ENCODE measurements at regions not wholly inside any gene's neighbourhood (a gene's known extent, or its start where the extent isn't known, plus 50 kb on each side); places are given as distances from the start of the nearest gene placed in this dataset.
"Not testable (repeated sequence)": the region's sequence is repeated elsewhere in the genome, so short reads cannot be mapped to it uniquely, and the experiment has no call there.

GRCh38 chr4:153936121-153936520, 147.2 kb upstream of the SFRP2 start:
- DNase-seq (ENCODE audit: low read depth) = no peak

DNA sequence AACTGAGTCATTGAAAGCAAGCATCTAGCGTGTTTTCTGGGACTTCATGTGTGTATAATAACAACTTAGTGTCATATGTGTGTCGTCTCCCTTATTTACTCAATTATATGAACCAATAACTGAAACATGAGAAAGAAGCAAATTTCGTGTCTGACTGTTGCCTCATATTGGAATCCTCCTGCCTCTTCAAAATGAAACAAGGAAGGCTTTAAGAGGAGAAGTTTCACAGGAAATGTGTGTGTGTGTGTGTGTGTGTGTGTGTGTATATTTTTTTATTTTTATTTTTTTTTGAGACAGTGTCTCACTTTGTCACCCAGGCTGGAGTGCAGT, 145.8 kb upstream of the SFRP2 start:
- DNase-seq (ENCODE audit: low read depth) = no peak

- no peak for DNase-seq (ENCODE audit: low read depth)
These were observed 145.2 kb upstream of the SFRP2 start for GRCh38 chr4:153933915-153934687.

GRCh38 chr4:153931804-153932203, 142.9 kb upstream of the SFRP2 start:
- peak; percentile 21 for DNase-seq (ENCODE audit: low read depth)

DNA sequence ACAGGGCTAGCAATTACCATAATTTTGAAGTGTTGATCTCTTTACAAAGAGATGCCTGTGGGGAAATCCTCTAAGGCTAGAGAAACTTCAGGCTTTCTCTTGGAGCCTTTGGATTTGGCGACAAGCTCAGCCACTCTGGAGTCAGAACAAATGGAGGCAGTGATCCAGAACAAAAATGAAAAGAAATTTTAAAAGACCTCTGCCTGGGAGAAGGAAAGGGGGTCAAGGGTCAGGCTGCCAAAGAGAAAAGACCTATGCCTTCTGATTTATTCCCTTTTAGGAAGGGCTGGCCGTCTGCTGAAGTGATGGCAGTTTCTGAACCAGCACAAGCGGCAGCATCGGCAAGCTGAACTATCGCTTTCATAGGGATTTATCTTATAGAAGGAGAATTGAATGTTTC, 140.8 kb upstream of the SFRP2 start:
- DNase-seq (ENCODE audit: low read depth) = no peak

- DNase-seq (ENCODE audit: low read depth) = peak; percentile 16
These were observed 138.6 kb upstream of the SFRP2 start for GRCh38 chr4:153927451-153927850.

GRCh38 chr4:153922148-153922547, 133.3 kb upstream of the SFRP2 start:
- DNase-seq (ENCODE audit: low read depth) = no peak

DNA sequence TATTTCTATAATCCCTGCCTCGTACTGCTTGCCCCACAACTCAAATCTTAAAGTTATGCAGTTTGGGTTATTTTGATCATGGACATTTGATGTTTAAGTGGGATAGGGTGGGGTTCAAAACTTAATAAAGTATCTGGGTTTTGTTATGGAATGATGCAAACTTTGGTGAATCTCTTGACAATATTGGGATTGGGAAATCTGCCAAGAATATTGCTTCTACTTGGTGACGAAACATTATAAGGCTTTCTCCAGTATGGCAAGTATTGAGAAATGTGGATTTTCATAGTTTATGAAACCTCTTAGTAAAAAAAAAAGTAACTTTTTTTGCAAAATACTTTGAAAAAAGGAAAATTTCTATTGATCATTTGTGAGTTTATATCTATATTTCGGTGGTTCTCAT, 130.8 kb upstream of the SFRP2 start:
- DNase-seq (ENCODE audit: low read depth) = no peak

- DNase-seq (ENCODE audit: low read depth) = no peak
These were observed 127.4 kb upstream of the SFRP2 start for GRCh38 chr4:153916273-153916755.

- DNase-seq (ENCODE audit: low read depth) = no peak
These were observed 123.4 kb upstream of the SFRP2 start for GRCh38 chr4:153912301-153912700.

GRCh38 chr4:153909672-153910071, 120.8 kb upstream of the SFRP2 start:
- no peak for DNase-seq (ENCODE audit: low read depth)

DNA sequence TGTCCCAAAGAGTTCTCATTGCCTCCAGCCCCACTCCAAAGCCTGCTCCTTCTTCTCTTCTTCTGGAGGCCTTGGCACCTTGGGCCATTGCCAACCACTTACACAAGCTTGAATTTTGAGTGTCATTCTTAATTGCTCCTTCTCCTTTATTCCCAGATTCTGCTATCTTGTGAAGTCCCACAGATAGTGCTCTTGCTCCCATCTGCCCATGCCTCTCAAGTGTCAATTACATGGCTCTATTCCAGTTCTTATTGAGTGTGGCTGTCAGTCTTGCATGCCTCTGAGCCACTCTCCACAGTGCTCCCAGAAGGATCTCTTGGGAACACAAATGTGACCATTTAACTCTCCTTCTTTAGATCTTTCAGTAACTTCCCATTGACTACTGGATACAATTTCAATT, 117.3 kb upstream of the SFRP2 start:
- no peak for DNase-seq (ENCODE audit: low read depth)

DNA sequence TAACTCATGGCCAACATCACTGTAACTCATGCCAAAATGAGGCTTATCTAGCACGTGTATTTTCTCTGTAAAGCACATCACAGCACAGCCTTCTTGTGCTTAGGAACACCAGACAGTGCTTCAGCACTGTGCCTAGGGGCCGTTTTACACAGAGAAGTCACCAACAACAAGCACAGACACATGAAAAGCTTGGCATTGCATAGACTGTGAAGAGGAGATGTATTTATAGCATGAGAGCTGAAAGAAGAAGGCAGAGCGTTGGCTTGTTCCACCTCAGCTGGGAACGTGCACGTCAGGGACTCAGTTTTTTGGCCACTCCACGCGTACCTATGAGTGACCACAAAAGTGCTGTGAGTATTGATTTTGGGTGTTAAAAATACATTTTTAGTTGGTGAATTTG, 116.3 kb upstream of the SFRP2 start:
- no peak for DNase-seq (ENCODE audit: low read depth)

DNA sequence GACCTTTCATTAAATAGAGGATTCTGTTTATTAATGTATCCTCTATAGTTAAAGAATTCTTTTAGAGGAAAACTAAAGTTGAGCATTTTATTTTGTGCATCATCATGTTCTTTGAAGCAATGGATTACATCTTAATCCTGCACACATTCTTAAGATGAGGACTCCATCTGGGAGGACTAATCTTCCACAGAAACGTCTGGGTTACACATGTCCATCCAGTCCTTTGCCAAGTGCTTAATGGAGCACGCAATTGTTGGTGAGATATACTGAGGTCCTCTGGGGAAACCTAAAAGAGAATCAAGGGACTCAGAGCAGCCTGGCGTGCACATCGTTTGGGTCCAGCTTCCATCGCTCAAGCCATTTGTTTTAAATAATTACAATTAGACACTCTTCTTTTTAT, 115.1 kb upstream of the SFRP2 start:
- DNase-seq (ENCODE audit: low read depth) = no peak

- no peak for DNase-seq (ENCODE audit: low read depth)
These were observed 112.3 kb upstream of the SFRP2 start for GRCh38 chr4:153901220-153901619.

DNA sequence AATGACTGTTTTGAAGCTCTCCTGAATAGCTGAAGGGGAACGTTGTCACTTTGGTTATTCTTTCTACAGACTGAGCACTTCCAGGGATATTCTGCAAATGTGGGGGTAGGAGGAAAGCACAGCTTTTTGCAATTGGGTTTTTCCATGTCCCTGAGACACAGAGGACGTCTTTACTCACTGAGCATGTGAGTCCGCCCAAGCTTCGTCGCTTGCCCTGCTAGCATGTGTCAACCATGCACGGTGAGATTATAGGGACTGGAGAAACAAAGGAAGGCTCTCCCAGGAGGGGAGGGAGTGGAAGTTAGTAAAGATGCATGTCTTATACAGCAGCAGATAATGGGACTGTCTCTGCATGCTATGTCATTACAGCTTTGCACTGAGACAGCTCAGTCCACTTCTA, 111.5 kb upstream of the SFRP2 start:
- DNase-seq (ENCODE audit: low read depth) = no peak

- DNase-seq (ENCODE audit: low read depth) = no peak
These were observed 101.9 kb upstream of the SFRP2 start for GRCh38 chr4:153890761-153891160.

GRCh38 chr4:153887217-153887616, 98.3 kb upstream of the SFRP2 start:
- DNase-seq (ENCODE audit: low read depth) = no peak

- no peak for DNase-seq (ENCODE audit: low read depth)
These were observed 95.4 kb upstream of the SFRP2 start for GRCh38 chr4:153884325-153884724.

DNA sequence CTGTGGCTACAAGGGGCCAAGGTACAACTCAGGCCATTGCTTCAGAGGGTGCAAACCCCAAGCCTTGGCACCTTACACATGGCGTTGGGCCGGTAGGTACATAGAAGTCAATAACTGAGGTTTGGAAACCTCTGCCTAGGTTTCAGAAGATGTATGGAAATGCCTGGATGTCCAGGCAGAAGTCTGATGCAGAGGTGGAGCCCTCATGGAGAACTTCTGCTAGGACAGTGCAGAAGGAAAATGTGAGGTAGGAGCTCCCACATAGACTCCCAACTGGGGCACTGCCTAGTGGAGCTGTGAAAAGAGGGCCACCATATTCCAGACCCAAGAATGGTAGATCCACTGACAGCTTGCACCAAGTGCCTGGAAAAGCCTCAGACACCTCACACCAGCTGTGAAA, 92.1 kb upstream of the SFRP2 start:
- DNase-seq (ENCODE audit: low read depth) = no peak

GRCh38 chr4:153877898-153878297, 89.0 kb upstream of the SFRP2 start:
- no peak for DNase-seq (ENCODE audit: low read depth)

GRCh38 chr4:153873741-153874140, 84.9 kb upstream of the SFRP2 start:
- DNase-seq (ENCODE audit: low read depth) = no peak

GRCh38 chr4:153866766-153867165, 77.9 kb upstream of the SFRP2 start:
- not testable (repeated sequence) for DNase-seq (ENCODE audit: low read depth)

DNA sequence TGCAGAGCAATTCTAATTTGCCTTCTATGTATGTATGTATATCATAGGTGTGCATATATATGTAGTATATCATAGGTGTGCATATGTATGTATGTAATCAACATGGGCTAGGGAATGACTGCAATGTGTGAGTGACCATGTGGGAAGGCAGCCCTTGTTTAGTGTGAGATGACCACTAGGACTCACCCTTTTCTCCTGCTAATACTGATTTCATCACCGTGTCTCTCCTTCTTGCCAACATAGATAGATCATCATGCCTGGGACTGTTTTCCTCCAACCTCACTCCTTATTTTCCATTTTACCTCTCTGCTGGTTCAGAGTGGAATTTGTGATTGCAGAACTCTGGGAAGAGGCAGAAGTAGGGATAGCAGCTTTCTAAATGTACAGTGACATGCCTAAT, 63.6 kb upstream of the SFRP2 start:
- DNase-seq (ENCODE audit: low read depth) = no peak
